SU-DHL-6 (cell line): ENCODE measurements at regions not wholly inside any gene's neighbourhood (a gene's known extent, or its start where the extent isn't known, plus 50 kb on each side); places are given as distances from the start of the nearest gene placed in this dataset.

Source experiments
- CTCF ChIP-seq: fragments of 200-600 bp; sonication (generic); IDR thresholded peaks from one replicate; pipeline ENCODE4 v1.5.1; 2017; ENCODE audit warnings: antibody characterized with exemption, mild to moderate bottlenecking, low read length, moderate library complexity; ENCODE audit not compliant: insufficient read depth, poor library complexity, severe bottlenecking
- EZH2phosphoT487 ChIP-seq: fragments of 200-600 bp; sonication (generic), shearing (Covaris generic); conservative IDR thresholded peaks from 2 replicates; pipeline ENCODE4 v1.6.1; 2018; ENCODE audit warnings: mild to moderate bottlenecking, antibody characterized with exemption, low read length, moderate library complexity, mixed read lengths

GRCh38 chr7:15820319-15820718 lies 133.8 kb upstream of the MEOX2 start:
- TF ChIP-seq CTCF (no peak), EZH2phosphoT487 (no peak)
